Fibroblast of pulmonary artery (primary cell): ENCODE measurements at regions not wholly inside any gene's neighbourhood (a gene's known extent, or its start where the extent isn't known, plus 50 kb on each side); places are given as distances from the start of the nearest gene placed in this dataset.
A peak's percentile ranks its signal among the peaks of the same experiment; 100 is the strongest.

ENCODE experiments used
- DNase-seq: peaks from one replicate; pipeline ENCODE4 v3.0.0-alpha.2; 2010; ENCODE audit warnings: low read depth
- H3K4me3 ChIP-seq: replicated peaks from 2 replicates; pipeline ENCODE4 v1.5.1; 2011; ENCODE audit warnings: low read depth, mild to moderate bottlenecking, control low read depth, low read length, moderate library complexity
- TF ChIP-seq, protein P1 (sequence below): IDR thresholded peaks from 2 replicates; pipeline ENCODE4 v1.5.1; 2011; ENCODE audit warnings: mild to moderate bottlenecking, control low read depth, low read length, inconsistent platforms; ENCODE audit errors: missing control alignments

DNA sequence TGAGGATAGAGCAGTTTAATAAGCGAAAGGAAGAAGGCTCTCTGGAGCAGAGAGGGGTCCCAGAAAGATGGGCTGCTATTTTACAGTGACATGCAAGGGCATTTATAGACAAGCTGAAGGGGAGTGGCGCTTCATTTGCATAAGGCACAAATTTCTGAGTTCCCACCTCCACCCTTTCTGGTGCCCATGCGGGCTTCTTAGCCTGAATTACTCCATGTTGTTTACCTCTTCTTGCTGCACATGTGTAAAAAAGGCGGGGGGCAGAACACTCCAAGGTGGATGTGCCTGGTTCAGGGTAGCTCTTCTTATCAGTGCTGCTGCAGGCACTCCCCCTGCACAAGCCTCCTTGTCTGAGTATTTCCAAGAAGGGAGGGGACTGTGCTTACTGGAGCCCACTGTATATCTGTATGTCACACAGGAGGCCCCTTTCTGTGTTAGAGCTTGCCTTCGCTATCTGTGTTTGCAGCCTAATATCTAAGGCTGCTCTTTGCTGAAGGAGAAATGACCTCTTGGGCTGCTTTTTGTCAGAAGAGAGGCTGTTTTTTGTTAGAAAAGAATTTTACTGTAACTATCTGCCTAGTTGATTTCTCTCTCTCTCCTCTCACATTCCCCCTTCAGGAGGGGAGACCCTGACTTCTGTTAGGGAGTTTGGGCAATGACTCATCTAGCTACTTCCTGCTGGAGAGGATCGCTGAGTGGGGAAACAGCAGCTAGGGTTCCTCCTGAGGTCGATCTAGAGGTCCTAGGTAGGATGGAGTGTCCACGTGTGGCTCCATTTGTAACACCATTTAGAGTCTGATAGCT is 1057.0 kb upstream of the CNTN5 start:
- peak; percentile 29 for DNase-seq
- no peak overlapping the region for H3K4me3 ChIP-seq
- TF ChIP-seq, protein P1, sequence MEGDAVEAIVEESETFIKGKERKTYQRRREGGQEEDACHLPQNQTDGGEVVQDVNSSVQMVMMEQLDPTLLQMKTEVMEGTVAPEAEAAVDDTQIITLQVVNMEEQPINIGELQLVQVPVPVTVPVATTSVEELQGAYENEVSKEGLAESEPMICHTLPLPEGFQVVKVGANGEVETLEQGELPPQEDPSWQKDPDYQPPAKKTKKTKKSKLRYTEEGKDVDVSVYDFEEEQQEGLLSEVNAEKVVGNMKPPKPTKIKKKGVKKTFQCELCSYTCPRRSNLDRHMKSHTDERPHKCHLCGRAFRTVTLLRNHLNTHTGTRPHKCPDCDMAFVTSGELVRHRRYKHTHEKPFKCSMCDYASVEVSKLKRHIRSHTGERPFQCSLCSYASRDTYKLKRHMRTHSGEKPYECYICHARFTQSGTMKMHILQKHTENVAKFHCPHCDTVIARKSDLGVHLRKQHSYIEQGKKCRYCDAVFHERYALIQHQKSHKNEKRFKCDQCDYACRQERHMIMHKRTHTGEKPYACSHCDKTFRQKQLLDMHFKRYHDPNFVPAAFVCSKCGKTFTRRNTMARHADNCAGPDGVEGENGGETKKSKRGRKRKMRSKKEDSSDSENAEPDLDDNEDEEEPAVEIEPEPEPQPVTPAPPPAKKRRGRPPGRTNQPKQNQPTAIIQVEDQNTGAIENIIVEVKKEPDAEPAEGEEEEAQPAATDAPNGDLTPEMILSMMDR, result no peak

DNA sequence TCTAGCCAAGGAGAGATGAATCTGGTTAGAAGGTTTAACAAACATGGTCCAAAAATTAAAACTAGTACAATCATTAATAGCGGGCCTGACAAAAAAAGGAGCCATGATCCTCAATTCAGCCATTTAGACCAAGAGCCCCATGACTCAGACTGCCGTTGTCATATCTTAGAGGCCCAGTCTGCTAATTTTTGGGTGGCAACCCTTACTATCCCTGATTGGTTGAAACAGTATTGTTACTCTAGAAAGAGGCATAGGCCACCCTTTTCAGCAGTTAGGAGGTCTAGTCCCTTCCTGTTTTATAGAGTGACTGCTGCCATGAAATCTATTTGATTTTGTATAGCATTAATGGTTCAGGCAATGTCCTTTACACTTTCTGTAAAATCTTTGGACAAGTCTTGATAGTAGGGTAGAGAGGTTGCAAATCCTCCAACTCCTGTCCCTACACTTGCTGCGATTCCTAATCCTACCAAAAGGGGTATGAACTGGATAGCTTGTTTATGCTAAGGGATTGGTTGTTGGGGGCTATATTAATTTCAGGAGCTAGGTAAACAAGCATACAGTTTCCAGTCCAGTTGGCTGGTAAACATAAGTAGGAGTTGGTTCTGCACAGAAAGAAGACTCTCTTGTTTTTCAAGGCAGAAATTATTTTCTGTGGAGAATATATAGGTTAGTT is 1056.3 kb upstream of the CNTN5 start:
- DNase-seq, result no peak
- no peak overlapping the region for H3K4me3 ChIP-seq
- TF ChIP-seq, protein P1, result no peak

DNA sequence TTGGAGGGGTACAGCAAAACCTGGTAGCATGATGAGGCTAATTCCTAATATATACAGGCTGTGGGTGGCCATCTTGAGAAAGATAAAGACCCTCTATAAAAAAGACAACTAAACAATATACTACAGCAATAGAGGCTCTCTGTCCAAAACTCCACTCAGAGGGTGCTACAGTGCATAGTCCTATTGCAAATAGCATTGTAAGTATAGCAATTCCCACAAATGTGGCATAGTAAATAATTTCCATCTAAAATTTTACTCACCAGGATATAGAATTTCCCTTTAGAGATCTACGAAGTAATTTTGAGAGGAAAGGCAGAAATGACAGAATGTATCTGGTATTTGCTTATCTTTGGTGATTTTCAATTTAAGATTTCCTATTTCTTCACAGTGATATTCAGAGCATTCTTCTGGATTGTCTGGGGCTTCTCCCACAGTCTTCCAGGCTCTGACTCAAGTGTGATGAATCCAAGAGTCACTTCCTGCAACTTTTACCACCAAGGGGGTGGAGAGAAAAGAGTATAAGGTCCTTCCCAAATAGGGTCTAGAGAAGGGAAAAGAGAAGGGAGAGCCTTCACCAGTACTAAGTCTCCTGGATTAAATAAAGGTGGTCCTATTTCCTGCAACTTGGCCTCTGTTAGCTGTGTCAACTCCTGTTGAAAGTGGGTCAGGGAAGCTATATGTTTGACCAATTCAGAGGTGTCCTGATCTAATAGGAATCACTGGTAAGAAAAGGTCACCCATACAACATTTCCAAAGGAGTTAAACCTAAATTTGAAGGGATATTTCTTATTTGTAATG is 1054.7 kb upstream of the CNTN5 start:
- DNase-seq, result peak; percentile 99
- no peak overlapping the region for H3K4me3 ChIP-seq
- TF ChIP-seq, protein P1, result no peak

DNA sequence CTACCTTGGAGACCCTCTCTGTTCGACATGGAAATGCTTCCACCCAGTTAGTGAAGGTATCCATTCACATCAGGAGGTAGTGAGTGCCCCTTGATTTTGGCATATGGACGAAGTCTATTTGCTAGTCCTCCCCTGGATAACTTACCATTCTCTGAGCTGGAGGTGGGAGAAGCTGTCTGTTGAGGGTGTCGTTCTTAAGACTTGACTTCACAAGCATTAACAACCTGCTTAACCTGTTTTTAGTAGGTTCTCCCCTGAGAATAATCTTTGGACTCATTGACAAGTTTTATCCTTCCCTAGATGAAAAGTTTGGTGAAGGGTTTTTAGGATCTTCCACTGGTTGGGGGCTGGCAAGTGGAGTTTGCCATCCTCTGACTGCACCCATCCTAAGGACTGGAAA is 1053.8 kb upstream of the CNTN5 start:
- DNase-seq, result no peak
- no peak overlapping the region for H3K4me3 ChIP-seq
- TF ChIP-seq, protein P1, result no peak

DNA sequence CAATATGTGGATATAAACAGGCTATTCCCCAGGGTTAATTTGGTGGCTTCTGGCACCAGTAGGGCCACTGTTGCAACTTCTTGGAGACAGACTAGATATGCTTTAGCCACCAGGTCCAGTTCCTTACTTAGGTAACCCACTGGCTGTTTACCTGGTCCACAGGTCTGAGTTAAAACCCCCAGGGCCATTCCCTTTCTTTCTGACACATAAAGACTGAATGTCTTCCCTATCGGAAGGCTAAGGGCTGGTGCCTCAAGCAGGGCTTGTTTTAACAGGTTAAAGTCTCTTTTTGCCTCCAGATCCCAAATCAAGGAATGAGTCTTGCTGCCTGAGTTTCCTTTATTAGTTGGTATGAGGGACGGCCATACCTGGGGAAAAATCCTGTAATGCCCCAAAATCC is 1052.7 kb upstream of the CNTN5 start:
- H3K4me3 ChIP-seq, result no peak overlapping the region
- no peak for DNase-seq
- TF ChIP-seq, protein P1, result no peak

DNA sequence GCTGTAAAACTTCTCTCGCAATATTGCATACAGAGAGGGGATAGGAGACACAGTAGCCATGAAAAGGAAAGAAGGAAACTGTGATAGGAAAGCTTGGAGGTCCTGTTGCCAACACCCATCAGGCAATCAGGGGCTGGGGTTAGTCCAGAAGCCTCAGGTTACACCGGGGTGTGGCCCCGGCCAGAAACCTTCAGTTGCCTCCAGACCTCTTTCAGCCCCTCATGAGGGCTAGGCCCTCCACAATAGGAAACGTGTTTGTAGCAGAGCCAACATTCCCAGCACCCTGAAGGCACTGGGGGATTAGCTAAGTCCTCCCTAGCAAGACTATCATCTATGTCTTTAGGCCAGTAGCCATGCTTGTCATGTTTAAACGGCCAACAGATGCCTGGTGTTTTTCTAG is 1048.0 kb upstream of the CNTN5 start:
- H3K4me3 ChIP-seq, result no peak overlapping the region
- no peak for DNase-seq
- TF ChIP-seq, protein P1, result no peak
